OCI-LY1 (cell line): ENCODE measurements at regions not wholly inside any gene's neighbourhood (a gene's known extent, or its start where the extent isn't known, plus 50 kb on each side); places are given as distances from the start of the nearest gene placed in this dataset.

ENCODE experiments used
- CTCF ChIP-seq: fragments of 200-600 bp; sonication (generic), shearing (Covaris generic); IDR thresholded peaks from 2 replicates; pipeline ENCODE4 v1.5.1; 2017; ENCODE audit warnings: mild to moderate bottlenecking, antibody characterized with exemption, low read length, moderate library complexity, mixed read lengths
- EZH2 ChIP-seq: fragments of 200-600 bp; sonication (generic), shearing (Covaris generic); IDR thresholded peaks from 2 replicates; pipeline ENCODE4 v1.8.0; 2017; ENCODE audit warnings: borderline replicate concordance, mixed run types, mild to moderate bottlenecking, antibody characterized with exemption, low read length, moderate library complexity, mixed read lengths

- no peak for TF ChIP-seq EZH2
- no peak for TF ChIP-seq CTCF
These were observed 134.6 kb downstream of the TMEM121 start for GRCh38 chr14:105660816-105661531.
